ENCODE measurements at regions not wholly inside any gene's neighbourhood (a gene's known extent, or its start where the extent isn't known, plus 50 kb on each side); places are given as distances from the start of the nearest gene placed in this dataset.

DNA sequence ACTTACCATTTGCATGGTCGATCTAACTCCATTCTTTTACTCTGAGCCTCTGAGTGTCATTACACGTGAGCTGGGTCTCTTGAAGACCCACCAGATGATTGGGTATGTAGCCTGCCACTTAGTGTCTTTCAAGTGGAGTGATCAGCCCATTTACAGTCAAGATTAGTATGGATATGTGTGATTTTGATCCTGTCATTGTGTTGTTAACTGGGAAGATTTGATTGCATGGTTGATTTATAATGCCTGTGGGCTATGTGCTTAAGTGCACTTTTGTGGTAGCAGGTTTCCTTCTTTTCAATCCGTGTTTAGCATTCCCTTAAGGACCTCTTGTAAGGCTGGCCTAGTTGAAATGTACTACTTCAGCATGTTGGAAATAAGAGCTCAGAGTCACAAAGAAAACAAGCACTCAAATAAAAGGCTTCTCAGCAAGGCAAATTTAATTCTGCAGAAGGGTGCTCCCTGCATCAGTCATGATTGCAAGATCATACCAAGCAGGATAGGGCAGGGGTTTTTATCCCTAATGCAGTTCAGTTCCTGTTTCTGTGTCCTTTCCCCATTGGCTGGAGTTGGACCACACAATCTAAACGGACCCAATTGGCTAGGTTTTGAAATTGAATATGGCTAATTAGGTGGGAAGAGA, 230.7 kb upstream of the SYT4 start:
- TF ChIP-seq POLR2AphosphoS5 (IDR thresholded peaks at IDR 0.05; ENCODE audit: borderline replicate concordance, low read depth, low read length) (no peak), FOXP2 (optimal IDR thresholded peaks at IDR 0.05; ENCODE audit: control extremely low read depth, extremely low read length, insufficient read depth) (no peak), EZH2 (IDR thresholded peaks at IDR 0.05) (no peak)

Measured in SK-N-MC (cell line).